ENCODE measurements at regions not wholly inside any gene's neighbourhood (a gene's known extent, or its start where the extent isn't known, plus 50 kb on each side); places are given as distances from the start of the nearest gene placed in this dataset.
"Not testable (repeated sequence)": the region's sequence is repeated elsewhere in the genome, so short reads cannot be mapped to it uniquely, and the experiment has no call there.

DNA sequence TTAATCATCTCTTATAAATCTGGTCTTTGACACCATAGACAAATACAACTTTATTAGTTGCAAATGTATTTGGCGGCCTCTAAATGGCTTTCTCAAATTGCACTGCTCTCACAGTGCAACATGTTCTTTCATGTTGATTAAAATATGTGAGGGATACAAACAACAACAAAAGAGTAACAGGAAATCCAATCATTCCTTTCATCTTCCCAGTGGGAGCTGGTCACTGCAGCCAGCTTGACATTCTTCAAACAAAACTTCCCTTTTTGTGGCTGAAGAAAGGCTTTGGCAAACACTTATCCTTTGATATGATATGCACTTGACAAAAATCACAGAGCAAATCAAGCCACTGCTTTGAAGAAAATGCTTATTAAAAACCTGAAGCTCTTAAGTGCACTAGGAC is 973.6 kb downstream of the EPHA3 start:
- no peak for TF ChIP-seq EZH2phosphoT487 (IDR thresholded peaks at IDR 0.05; ENCODE audit: low read depth, severe bottlenecking, unreplicated experiment)
- TF ChIP-seq CTCF (IDR thresholded peaks at IDR 0.05; ENCODE audit: poor library complexity) = no peak
- TF ChIP-seq EZH2 (IDR thresholded peaks at IDR 0.05; ENCODE audit: borderline replicate concordance) = no peak
- Histone ChIP-seq H3K36me3 (replicated peaks; ENCODE audit: insufficient read depth, low read depth) (no peaks in the 10 kb centered on the region), H2AFZ (no peak overlapping the region), H3K4me2 (no peak overlapping the region), H3K9me3 (ENCODE audit: low read depth) (no peaks in the 10 kb centered on the region), H3K27ac (no peak overlapping the region), H3K9me2 (replicated peaks; ENCODE audit: insufficient read depth) (no peaks in the 10 kb centered on the region), H3K4me1 (ENCODE audit: insufficient read depth) (no peaks in the 10 kb centered on the region), H4K20me1 (ENCODE audit: insufficient read depth, poor library complexity, severe bottlenecking) (no peaks in the 10 kb centered on the region), H3K79me2 (no peaks in the 10 kb centered on the region), H3K4me3 (no peak overlapping the region), H3K27me3 (no peaks in the 10 kb centered on the region)
- no peak for DNase-seq (ENCODE audit: low spot score)
- 69% methylated on average over 1 of the region's 1 CpG for WGBS (ENCODE audit: low lambda C conversion rate, missing lambda C conversion rate)

GRCh38 chr3:90086297-90086696 is 978.9 kb downstream of the EPHA3 start:
- not testable (repeated sequence) for H3K36me3 ChIP-seq (replicated peaks; ENCODE audit: insufficient read depth, low read depth); H3K79me2 ChIP-seq; H3K9me3 ChIP-seq (ENCODE audit: low read depth); H3K4me1 ChIP-seq (ENCODE audit: insufficient read depth); H3K9me2 ChIP-seq (replicated peaks; ENCODE audit: insufficient read depth); H3K4me2 ChIP-seq; H4K20me1 ChIP-seq (ENCODE audit: insufficient read depth, poor library complexity, severe bottlenecking); H3K4me3 ChIP-seq; H2AFZ ChIP-seq; DNase-seq (ENCODE audit: low spot score); H3K27ac ChIP-seq; H3K27me3 ChIP-seq
- WGBS (ENCODE audit: low lambda C conversion rate, missing lambda C conversion rate) = 73% methylated on average over 8 of the region's 8 CpGs

GRCh38 chr3:90087703-90088102 is 980.3 kb downstream of the EPHA3 start:
- Histone ChIP-seq H3K79me2 (no peaks in the 10 kb centered on the region), H3K9me3 (ENCODE audit: low read depth) (no peaks in the 10 kb centered on the region), H3K4me1 (ENCODE audit: insufficient read depth) (no peaks in the 10 kb centered on the region), H3K27ac (no peak overlapping the region), H3K27me3 (no peaks in the 10 kb centered on the region), H3K9me2 (replicated peaks; ENCODE audit: insufficient read depth) (no peaks in the 10 kb centered on the region), H3K36me3 (replicated peaks; ENCODE audit: insufficient read depth, low read depth) (no peaks in the 10 kb centered on the region), H4K20me1 (ENCODE audit: insufficient read depth, poor library complexity, severe bottlenecking) (no peaks in the 10 kb centered on the region), H3K4me2 (no peak overlapping the region), H2AFZ (no peak overlapping the region), H3K4me3 (no peak overlapping the region)
- 90% methylated on average over 2 of the region's 2 CpGs for WGBS (ENCODE audit: low lambda C conversion rate, missing lambda C conversion rate)
- TF ChIP-seq EZH2 (IDR thresholded peaks at IDR 0.05; ENCODE audit: borderline replicate concordance) = no peak
- TF ChIP-seq EZH2phosphoT487 (IDR thresholded peaks at IDR 0.05; ENCODE audit: low read depth, severe bottlenecking, unreplicated experiment) = no peak
- TF ChIP-seq CTCF (IDR thresholded peaks at IDR 0.05; ENCODE audit: poor library complexity) = no peak
- DNase-seq (ENCODE audit: low spot score) = no peak

DNA sequence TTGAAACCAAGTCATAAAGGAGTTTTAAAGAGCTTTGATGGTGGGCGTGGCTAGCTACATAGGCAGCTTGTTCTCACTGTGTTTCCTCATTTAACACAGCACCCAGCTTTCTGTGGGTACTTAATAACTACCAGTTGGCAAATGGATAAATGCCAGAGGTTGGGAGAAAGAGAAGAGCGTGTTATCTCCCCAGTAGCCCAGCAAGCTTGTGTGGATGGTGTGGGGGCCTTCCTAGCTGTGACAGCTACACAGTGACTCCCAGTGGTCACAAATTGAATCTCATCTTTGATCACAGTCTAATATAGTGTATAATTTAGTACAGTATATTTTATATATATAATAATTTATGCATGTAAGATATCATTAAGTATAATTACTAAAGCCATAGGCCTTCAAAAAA is 984.1 kb downstream of the EPHA3 start:
- Histone ChIP-seq H4K20me1 (ENCODE audit: insufficient read depth, poor library complexity, severe bottlenecking) (no peaks in the 10 kb centered on the region), H3K9me3 (ENCODE audit: low read depth) (no peaks in the 10 kb centered on the region), H2AFZ (no peak overlapping the region), H3K9me2 (replicated peaks; ENCODE audit: insufficient read depth) (no peaks in the 10 kb centered on the region), H3K27me3 (no peaks in the 10 kb centered on the region), H3K79me2 (no peaks in the 10 kb centered on the region), H3K4me2 (no peak overlapping the region), H3K4me1 (ENCODE audit: insufficient read depth) (no peaks in the 10 kb centered on the region), H3K36me3 (replicated peaks; ENCODE audit: insufficient read depth, low read depth) (no peaks in the 10 kb centered on the region), H3K4me3 (no peak overlapping the region), H3K27ac (no peak overlapping the region)
- peak; percentile 73 for DNase-seq (ENCODE audit: low spot score)
- 20% methylated on average over 2 of the region's 2 CpGs for WGBS (ENCODE audit: low lambda C conversion rate, missing lambda C conversion rate)
- TF ChIP-seq CTCF (IDR thresholded peaks at IDR 0.05; ENCODE audit: poor library complexity) = peak; percentile 76
- TF ChIP-seq EZH2 (IDR thresholded peaks at IDR 0.05; ENCODE audit: borderline replicate concordance) = no peak

Measured in hepatocyte (in vitro differentiated cells).